Mammary epithelial cell (primary cell): ENCODE measurements at regions not wholly inside any gene's neighbourhood (a gene's known extent, or its start where the extent isn't known, plus 50 kb on each side); places are given as distances from the start of the nearest gene placed in this dataset.

ENCODE experiments used
- EZH2 ChIP-seq: IDR thresholded peaks from 2 replicates; pipeline ENCODE4 v1.6.1; 2012; ENCODE audit warnings: low read length, inconsistent platforms, borderline replicate concordance
- TF ChIP-seq, protein P1 (sequence below), 2 donors: IDR thresholded peaks in 1 of 2; conservative IDR thresholded peaks in 1 of 2; 2 replicates each; pipeline ENCODE4 v1.5.1; 2011 to 2012; ENCODE audit warnings: inconsistent platforms in 2 of 2, low read length in 2 of 2, mild to moderate bottlenecking in 2 of 2, control low read depth in 1 of 2, low read depth in 1 of 2; ENCODE audit not compliant: insufficient read depth in 1 of 2; ENCODE audit errors: extremely low read depth in 1 of 2

- no peak for TF ChIP-seq EZH2
- TF ChIP-seq, protein P1, sequence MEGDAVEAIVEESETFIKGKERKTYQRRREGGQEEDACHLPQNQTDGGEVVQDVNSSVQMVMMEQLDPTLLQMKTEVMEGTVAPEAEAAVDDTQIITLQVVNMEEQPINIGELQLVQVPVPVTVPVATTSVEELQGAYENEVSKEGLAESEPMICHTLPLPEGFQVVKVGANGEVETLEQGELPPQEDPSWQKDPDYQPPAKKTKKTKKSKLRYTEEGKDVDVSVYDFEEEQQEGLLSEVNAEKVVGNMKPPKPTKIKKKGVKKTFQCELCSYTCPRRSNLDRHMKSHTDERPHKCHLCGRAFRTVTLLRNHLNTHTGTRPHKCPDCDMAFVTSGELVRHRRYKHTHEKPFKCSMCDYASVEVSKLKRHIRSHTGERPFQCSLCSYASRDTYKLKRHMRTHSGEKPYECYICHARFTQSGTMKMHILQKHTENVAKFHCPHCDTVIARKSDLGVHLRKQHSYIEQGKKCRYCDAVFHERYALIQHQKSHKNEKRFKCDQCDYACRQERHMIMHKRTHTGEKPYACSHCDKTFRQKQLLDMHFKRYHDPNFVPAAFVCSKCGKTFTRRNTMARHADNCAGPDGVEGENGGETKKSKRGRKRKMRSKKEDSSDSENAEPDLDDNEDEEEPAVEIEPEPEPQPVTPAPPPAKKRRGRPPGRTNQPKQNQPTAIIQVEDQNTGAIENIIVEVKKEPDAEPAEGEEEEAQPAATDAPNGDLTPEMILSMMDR (conservative IDR thresholded peaks at IDR 0.05 in 1 of 2, IDR thresholded peaks at IDR 0.05 in 1 of 2; ENCODE audit: extremely low read depth in 1 of 2, insufficient read depth in 1 of 2, low read depth in 1 of 2, low read length in 2 of 2), result no peak
Observed at GRCh38 chr1:219741011-219741970, 128.4 kb upstream of the ZC3H11B start.
